Loucy (cell line): ENCODE measurements at regions not wholly inside any gene's neighbourhood (a gene's known extent, or its start where the extent isn't known, plus 50 kb on each side); places are given as distances from the start of the nearest gene placed in this dataset.

Source experiments
- H2AFZ ChIP-seq: fragments of 200-600 bp; sonication (generic); 2 replicates; pipeline ENCODE4 v1.6.0; 2016; ENCODE audit warnings: antibody characterized with exemption, mild to moderate bottlenecking, low read length, moderate library complexity
- H3F3A ChIP-seq: fragments of 200-600 bp; 2 replicates; pipeline ENCODE4 v1.6.0; 2016; ENCODE audit warnings: antibody characterized with exemption, low read depth, mild to moderate bottlenecking
- H3K27me3 ChIP-seq: fragments of 200-600 bp; sonication (generic); 2 replicates; pipeline ENCODE4 v1.6.1; 2014; ENCODE audit warnings: low read length, mild to moderate bottlenecking; ENCODE audit not compliant: insufficient read depth, poor library complexity, severe bottlenecking
- H3K36me3 ChIP-seq: fragments of 200-600 bp; sonication (generic); 2 replicates; pipeline ENCODE4 v1.6.1; 2016; ENCODE audit warnings: low read length; ENCODE audit not compliant: insufficient read depth
- H3K4me1 ChIP-seq: fragments of 200-600 bp; sonication (generic); 2 replicates; pipeline ENCODE4 v1.5.1; 2014; ENCODE audit warnings: low read length, mild to moderate bottlenecking; ENCODE audit not compliant: insufficient read depth, poor library complexity, severe bottlenecking
- H3K4me2 ChIP-seq: fragments of 200-600 bp; sonication (generic); 2 replicates; pipeline ENCODE4 v1.6.0; 2014; ENCODE audit warnings: antibody characterized with exemption, low read length, low read depth, mild to moderate bottlenecking; ENCODE audit not compliant: poor library complexity, severe bottlenecking
- H3K4me3 ChIP-seq: fragments of 200-600 bp; sonication (generic); 2 replicates; pipeline ENCODE4 v1.5.1; 2014; ENCODE audit warnings: low read length, mild to moderate bottlenecking, mixed read lengths; ENCODE audit not compliant: poor library complexity, severe bottlenecking
- H3K79me2 ChIP-seq: fragments of 200-600 bp; sonication (generic); 2 replicates; pipeline ENCODE4 v1.6.1; 2014; ENCODE audit warnings: low read length; ENCODE audit not compliant: insufficient read depth
- H3K9ac ChIP-seq: fragments of 200-600 bp; sonication (generic); 2 replicates; pipeline ENCODE4 v1.6.0; 2014; ENCODE audit warnings: mild to moderate bottlenecking, low read depth, low read length, moderate library complexity; ENCODE audit not compliant: poor library complexity, severe bottlenecking
- H3K9me2 ChIP-seq: fragments of 200-600 bp; sonication (generic); replicated peaks from 2 replicates; pipeline ENCODE4 v1.6.1; 2016; ENCODE audit warnings: low read depth, low read length, mixed read lengths
- H3K9me3 ChIP-seq: fragments of 200-600 bp; sonication (generic); 2 replicates; pipeline ENCODE4 v1.6.1; 2014; ENCODE audit warnings: mild to moderate bottlenecking, antibody characterized with exemption, low read length, low read depth; ENCODE audit not compliant: insufficient read depth
- H4K20me1 ChIP-seq: fragments of 200-600 bp; sonication (generic); 2 replicates; pipeline ENCODE4 v1.6.0; 2014; ENCODE audit warnings: antibody characterized with exemption, low read length, mild to moderate bottlenecking; ENCODE audit not compliant: insufficient read depth, poor library complexity, severe bottlenecking
- EZH2phosphoT487 ChIP-seq: fragments of 200-600 bp; IDR thresholded peaks from 2 replicates; pipeline ENCODE4 v1.6.1; 2018; ENCODE audit warnings: antibody characterized with exemption, mild to moderate bottlenecking, moderate library complexity, borderline replicate concordance
- TF ChIP-seq, protein P1 (sequence below): fragments of 200-600 bp; sonication (generic); conservative IDR thresholded peaks from 2 replicates; pipeline ENCODE4 v1.5.1; 2014; ENCODE audit warnings: mild to moderate bottlenecking, antibody characterized with exemption, low read length

DNA sequence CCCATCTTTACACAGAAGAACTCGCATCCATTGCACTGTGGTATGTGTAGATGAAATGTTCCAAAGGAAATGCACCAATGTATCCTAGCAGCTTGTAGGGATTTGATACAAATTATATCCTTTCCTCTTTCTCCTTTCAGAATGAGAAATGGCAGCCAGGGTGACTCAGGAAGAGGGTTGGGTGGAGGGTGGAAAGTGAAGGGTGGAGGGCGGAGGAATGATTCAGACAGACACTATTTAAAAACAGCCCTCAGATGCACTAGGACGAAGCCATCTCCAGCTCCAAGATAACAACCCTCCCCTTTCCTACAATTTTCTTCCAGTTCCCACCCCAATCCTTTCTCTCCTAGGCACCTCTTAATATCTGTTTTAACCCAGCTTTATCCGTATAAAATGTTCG lies 96.2 kb upstream of the STK39 start:
- TF ChIP-seq, protein P1, sequence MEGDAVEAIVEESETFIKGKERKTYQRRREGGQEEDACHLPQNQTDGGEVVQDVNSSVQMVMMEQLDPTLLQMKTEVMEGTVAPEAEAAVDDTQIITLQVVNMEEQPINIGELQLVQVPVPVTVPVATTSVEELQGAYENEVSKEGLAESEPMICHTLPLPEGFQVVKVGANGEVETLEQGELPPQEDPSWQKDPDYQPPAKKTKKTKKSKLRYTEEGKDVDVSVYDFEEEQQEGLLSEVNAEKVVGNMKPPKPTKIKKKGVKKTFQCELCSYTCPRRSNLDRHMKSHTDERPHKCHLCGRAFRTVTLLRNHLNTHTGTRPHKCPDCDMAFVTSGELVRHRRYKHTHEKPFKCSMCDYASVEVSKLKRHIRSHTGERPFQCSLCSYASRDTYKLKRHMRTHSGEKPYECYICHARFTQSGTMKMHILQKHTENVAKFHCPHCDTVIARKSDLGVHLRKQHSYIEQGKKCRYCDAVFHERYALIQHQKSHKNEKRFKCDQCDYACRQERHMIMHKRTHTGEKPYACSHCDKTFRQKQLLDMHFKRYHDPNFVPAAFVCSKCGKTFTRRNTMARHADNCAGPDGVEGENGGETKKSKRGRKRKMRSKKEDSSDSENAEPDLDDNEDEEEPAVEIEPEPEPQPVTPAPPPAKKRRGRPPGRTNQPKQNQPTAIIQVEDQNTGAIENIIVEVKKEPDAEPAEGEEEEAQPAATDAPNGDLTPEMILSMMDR, result no peak
- no peak for TF ChIP-seq EZH2phosphoT487
- H3K9ac ChIP-seq, result no peak overlapping the region

DNA sequence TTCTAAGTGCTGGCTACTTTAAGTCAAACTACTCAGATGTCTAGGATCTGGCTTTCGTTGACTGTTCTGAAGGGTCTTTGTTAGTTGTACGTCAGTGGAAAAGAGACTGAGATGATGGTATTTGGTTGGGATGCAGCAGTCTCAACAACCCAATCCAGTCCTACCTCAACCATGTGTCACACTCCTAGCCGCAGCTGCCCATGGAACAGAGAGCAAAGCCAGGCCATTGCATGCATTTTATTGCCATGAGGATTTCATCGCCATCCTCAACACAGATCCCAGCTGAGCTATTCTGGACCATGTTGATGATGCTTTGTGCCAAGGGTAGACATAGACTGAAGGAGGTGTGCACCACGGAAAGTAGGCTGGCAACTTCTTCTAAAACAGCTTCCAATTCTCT lies 97.3 kb upstream of the STK39 start:
- H3K27me3 ChIP-seq, result no peaks in the 10 kb centered on the region
- H3F3A ChIP-seq, result no peaks in the 10 kb centered on the region
- no peaks in the 10 kb centered on the region for H3K9me3 ChIP-seq
- H3K4me3 ChIP-seq, result no peak overlapping the region
- peaks cover 6% of the 10 kb centered on the region for H3K4me1 ChIP-seq
- no peaks in the 10 kb centered on the region for H3K79me2 ChIP-seq
- TF ChIP-seq, protein P1, result no peak
- TF ChIP-seq EZH2phosphoT487, result no peak
- no peak overlapping the region for H3K4me2 ChIP-seq
- no peaks in the 10 kb centered on the region for H4K20me1 ChIP-seq
- H2AFZ ChIP-seq, result no peak overlapping the region
- H3K9ac ChIP-seq, result no peak overlapping the region
- no peaks in the 10 kb centered on the region for H3K36me3 ChIP-seq
- no peaks in the 10 kb centered on the region for H3K9me2 ChIP-seq

More for the DNA sequence above, 96.2 kb upstream of the STK39 start:
- H3K9me3 ChIP-seq, result no peaks in the 10 kb centered on the region
- H3K4me1 ChIP-seq, result peaks cover 6% of the 10 kb centered on the region
- H3K4me3 ChIP-seq, result no peak overlapping the region
- no peaks in the 10 kb centered on the region for H3K27me3 ChIP-seq
- no peaks in the 10 kb centered on the region for H3K79me2 ChIP-seq
- no peaks in the 10 kb centered on the region for H3K36me3 ChIP-seq
- no peaks in the 10 kb centered on the region for H3F3A ChIP-seq
- no peaks in the 10 kb centered on the region for H3K9me2 ChIP-seq
- H2AFZ ChIP-seq, result no peak overlapping the region
- H4K20me1 ChIP-seq, result no peaks in the 10 kb centered on the region
- H3K4me2 ChIP-seq, result no peak overlapping the region

DNA sequence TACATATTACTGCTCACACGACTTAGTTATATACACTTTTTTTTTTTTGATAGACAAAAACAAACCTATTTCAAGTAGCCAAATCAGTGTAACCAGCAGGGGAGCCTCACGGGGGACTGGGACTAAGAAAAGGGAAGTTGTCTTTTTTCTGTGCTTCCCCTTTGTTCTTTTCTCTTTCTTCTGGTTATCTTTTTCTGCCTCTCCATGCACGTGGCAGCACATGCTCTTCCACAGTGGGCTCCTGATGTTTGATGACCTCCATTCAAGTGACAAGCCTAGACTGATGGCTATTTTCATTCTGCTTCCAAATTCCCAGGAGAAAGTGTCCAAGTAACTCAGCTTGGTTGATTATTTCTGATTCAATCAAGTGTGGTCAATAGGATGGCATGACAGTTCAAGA lies 98.2 kb upstream of the STK39 start:
- Histone ChIP-seq H4K20me1 (no peaks in the 10 kb centered on the region), H3K9me2 (no peaks in the 10 kb centered on the region), H3K36me3 (no peaks in the 10 kb centered on the region), H2AFZ (no peak overlapping the region), H3K9me3 (no peaks in the 10 kb centered on the region), H3F3A (no peaks in the 10 kb centered on the region), H3K4me2 (no peak overlapping the region), H3K27me3 (no peaks in the 10 kb centered on the region), H3K9ac (no peak overlapping the region), H3K4me1 (peaks cover 6% of the 10 kb centered on the region), H3K79me2 (no peaks in the 10 kb centered on the region), H3K4me3 (no peak overlapping the region)
- no peak for TF ChIP-seq EZH2phosphoT487
- TF ChIP-seq, protein P1, result no peak
